Fibroblast of the conjunctiva (primary cell): ENCODE measurements at regions not wholly inside any gene's neighbourhood (a gene's known extent, or its start where the extent isn't known, plus 50 kb on each side); places are given as distances from the start of the nearest gene placed in this dataset.
"Not testable (repeated sequence)": the region's sequence is repeated elsewhere in the genome, so short reads cannot be mapped to it uniquely, and the experiment has no call there.

Source experiments
- DNase-seq: peaks from one replicate; pipeline ENCODE4 v3.0.0-alpha.2; 2010; ENCODE audit warnings: low read depth

DNA sequence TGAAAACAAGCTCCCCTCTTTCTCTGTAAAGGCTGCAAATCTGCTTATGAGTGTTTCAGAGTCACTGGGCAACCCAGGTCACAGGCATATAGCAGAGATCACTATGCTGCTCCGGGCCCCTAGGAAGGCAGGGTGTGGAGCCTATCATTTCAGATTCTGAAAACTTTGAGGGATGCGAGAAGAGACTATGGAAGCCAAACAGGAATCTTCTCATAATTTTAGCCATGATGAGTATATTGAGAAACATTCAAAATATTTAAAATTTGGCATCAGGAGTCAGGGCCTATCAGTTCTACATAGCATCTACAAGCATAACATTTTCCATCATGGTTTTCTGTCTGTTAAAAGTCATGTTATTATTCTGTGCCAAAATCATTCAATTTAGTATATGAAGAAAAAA lies 61.7 kb upstream of the ATXN3L start:
- no peak for DNase-seq

DNA sequence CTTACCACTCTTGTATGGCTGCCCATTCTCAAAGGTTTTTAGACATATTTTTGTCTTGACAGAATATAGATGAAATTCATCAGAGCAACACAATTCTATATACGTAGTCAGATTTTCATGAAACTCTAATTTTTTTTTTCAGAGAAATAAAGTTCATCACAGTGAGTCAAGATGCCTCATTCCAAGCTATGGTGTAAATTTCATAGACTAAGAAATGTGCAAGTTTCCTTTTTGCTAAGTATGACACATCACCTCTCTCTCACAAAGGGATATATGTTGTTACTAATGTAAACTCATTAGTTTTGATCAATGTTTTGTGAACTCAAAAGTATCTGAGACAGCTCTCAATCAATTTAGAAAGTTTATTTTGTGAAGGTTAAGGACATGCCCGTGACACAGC lies 60.4 kb upstream of the ATXN3L start:
- no peak for DNase-seq

- DNase-seq = not testable (repeated sequence)
Observed at GRCh38 chrX:13378562-13379518, 59.0 kb upstream of the ATXN3L start.

GRCh38 chrX:13377550-13377934 lies 57.7 kb upstream of the ATXN3L start:
- peak; percentile 76 for DNase-seq

GRCh38 chrX:13376857-13377549 lies 57.1 kb upstream of the ATXN3L start:
- DNase-seq = peak; percentile 95

DNA sequence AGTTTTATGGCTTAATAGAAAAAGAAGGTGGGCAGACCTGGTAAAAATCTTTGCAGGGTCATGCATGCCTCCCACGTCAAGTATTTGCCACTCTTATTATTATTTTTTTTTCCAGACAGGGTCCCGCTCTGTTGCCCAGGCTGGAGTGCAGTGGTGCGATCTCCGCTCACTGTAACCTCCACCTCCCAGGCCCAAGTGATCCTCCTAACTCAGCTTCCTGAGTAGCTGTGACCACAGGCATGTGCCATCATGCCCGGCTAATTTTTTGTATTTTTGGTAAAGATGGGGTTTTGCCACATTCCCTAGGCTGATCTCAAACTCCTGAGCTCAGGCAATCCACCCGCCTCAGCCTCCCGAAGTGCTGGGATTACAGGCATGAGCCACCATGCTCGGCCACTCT lies 55.7 kb upstream of the ATXN3L start:
- DNase-seq = not testable (repeated sequence)

DNA sequence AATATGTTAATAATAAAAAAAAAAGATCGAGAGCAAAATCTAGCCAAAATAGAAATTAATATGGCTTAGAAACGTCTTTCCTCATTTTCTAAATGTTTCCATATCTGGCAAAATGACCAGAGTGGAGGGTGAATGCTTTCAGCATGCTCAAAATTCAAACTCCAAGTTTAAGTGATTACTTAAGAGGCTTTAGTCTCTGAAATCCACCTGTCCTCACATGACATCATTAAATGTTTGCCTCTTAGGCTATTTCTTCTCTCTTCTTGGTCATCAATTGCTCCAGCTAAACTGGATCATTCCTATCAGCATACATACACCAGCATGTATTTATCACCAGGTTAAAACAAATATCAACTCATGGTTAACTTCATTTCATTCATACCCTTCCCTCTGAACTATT lies 54.5 kb upstream of the ATXN3L start:
- no peak for DNase-seq

GRCh38 chrX:13373431-13374187 lies 53.8 kb upstream of the ATXN3L start:
- peak; percentile 75 for DNase-seq

- DNase-seq = no peak
Observed at GRCh38 chrX:13373027-13373426, 53.2 kb upstream of the ATXN3L start.

GRCh38 chrX:13372203-13372980 lies 52.5 kb upstream of the ATXN3L start:
- no peak for DNase-seq

DNA sequence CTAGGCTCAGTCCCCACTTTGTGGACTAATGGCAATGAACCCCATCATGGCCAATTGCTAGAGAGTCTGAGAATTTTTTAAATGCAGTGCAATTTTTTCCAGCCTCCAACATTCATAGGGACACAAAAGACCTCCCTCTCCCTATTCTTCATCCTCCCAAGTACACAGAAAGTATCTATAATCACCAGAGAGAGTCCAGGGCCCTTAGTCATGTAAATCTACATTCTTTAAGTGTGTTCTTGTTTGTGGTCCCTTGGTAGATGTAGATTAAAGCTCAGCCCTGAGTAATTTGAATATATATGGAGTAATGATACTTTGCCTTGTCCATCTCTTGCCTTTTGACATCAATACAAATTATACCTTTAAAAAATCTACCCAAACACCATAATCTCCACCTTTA lies 51.3 kb upstream of the ATXN3L start:
- no peak for DNase-seq

DNA sequence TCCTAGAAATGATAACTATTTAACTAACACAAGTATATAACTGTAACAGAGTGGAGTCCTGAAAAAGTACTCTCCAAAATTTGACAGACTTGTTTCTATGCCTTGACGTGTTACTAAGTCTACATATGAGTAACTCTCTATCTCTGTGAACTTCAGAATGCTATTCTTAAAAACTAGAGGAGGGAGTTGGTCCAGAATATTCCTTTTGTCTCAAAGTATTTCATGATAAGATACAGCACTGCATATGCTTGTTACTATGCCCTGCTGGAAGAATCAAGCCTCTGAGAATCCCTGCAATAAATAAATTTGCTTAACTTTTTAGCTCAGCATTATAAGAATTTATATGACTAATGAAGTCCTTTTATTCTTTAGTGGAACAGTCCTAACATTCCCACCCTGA lies 50.9 kb upstream of the ATXN3L start:
- DNase-seq = no peak
